ENCODE measurements at regions not wholly inside any gene's neighbourhood (a gene's known extent, or its start where the extent isn't known, plus 50 kb on each side); places are given as distances from the start of the nearest gene placed in this dataset.

- ChIA-PET CTCF (interaction anchor here (1.0 kb wide), 1 partner anchor 130 kb away, joined by 3 read pairs; no protein-coding TSS in a partner anchor), POLR2A (no interaction called here)
- TF ChIP-seq CTCF (IDR thresholded peaks at IDR 0.05; ENCODE audit: insufficient read depth in 1 of 2, low read depth in 1 of 2, low read length in 1 of 2, severe bottlenecking in 1 of 2, unreplicated experiment in 1 of 2) = peak in 1 of 2 experiments; percentile 3
- H3K9me3 Mint-ChIP-seq (ENCODE audit: unreplicated experiment) = no peaks in the 10 kb centered on the region
- H3K4me3 ChIP-seq (ENCODE audit: low read depth, low read length) = no peak overlapping the region
- H3K9me3 ChIP-seq = no peaks in the 10 kb centered on the region
- no peak for DNase-seq
- no peaks in the 10 kb centered on the region for H3K36me3 ChIP-seq (ENCODE audit: control insufficient read depth, insufficient read depth, low read length)
- no peaks in the 10 kb centered on the region for H3K4me1 ChIP-seq
- no peaks in the 10 kb centered on the region for H3K27me3 ChIP-seq (replicated peaks; ENCODE audit: control insufficient read depth, insufficient read depth, low read length)
- no TSS peak for BruUV-seq (replicated peaks)
- no peaks in the 10 kb centered on the region for H3K4me1 Mint-ChIP-seq (ENCODE audit: low read depth, unreplicated experiment)
- intact Hi-C loops (cut with micrococcal nuclease; ENCODE audit: unreplicated experiment) = loop anchor here (1.0 kb wide), 1 partner anchor 132 kb away; no protein-coding TSS in a partner anchor
- H3K27me3 Mint-ChIP-seq (ENCODE audit: insufficient read depth, unreplicated experiment) = peaks cover 4% of the 10 kb centered on the region
- H3K36me3 Mint-ChIP-seq (ENCODE audit: insufficient read depth, unreplicated experiment) = no peaks in the 10 kb centered on the region
- no peak overlapping the region for H3K4me3 Mint-ChIP-seq (ENCODE audit: unreplicated experiment)
- no peak overlapping the region for H3K27ac Mint-ChIP-seq (ENCODE audit: unreplicated experiment)
Observed at GRCh38 chr15:61702224-61703020, 357.8 kb downstream of the VPS13C start.

- DNase-seq = no peak
- no peaks in the 10 kb centered on the region for H3K27me3 ChIP-seq (replicated peaks; ENCODE audit: control insufficient read depth, insufficient read depth, low read length)
- no peaks in the 10 kb centered on the region for H3K4me1 ChIP-seq
- H3K36me3 Mint-ChIP-seq (ENCODE audit: insufficient read depth, unreplicated experiment) = no peaks in the 10 kb centered on the region
- no peaks in the 10 kb centered on the region for H3K9me3 Mint-ChIP-seq (ENCODE audit: unreplicated experiment)
- H3K27ac Mint-ChIP-seq (ENCODE audit: unreplicated experiment) = no peak overlapping the region
- peaks cover 7% of the 10 kb centered on the region for H3K27me3 Mint-ChIP-seq (ENCODE audit: insufficient read depth, unreplicated experiment)
- H3K4me3 Mint-ChIP-seq (ENCODE audit: unreplicated experiment) = no peak overlapping the region
- BruUV-seq (replicated peaks) = no TSS peak
- H3K4me3 ChIP-seq (ENCODE audit: low read depth, low read length) = no peak overlapping the region
- ChIA-PET CTCF (no interaction called here), POLR2A (no interaction called here)
- H3K4me1 Mint-ChIP-seq (ENCODE audit: low read depth, unreplicated experiment) = no peaks in the 10 kb centered on the region
- intact Hi-C loops (cut with micrococcal nuclease; ENCODE audit: unreplicated experiment) = no loop called here
- H3K9me3 ChIP-seq = no peaks in the 10 kb centered on the region
- TF ChIP-seq CTCF (IDR thresholded peaks at IDR 0.05; ENCODE audit: insufficient read depth in 1 of 2, low read depth in 1 of 2, low read length in 1 of 2, severe bottlenecking in 1 of 2, unreplicated experiment in 1 of 2) = no peak
- H3K36me3 ChIP-seq (ENCODE audit: control insufficient read depth, insufficient read depth, low read length) = no peaks in the 10 kb centered on the region
Observed at GRCh38 chr15:61701455-61701854, 358.8 kb downstream of the VPS13C start.

- intact Hi-C loops (cut with micrococcal nuclease; ENCODE audit: unreplicated experiment) = no loop called here
- no peak for TF ChIP-seq CTCF (IDR thresholded peaks at IDR 0.05; ENCODE audit: insufficient read depth in 1 of 2, low read depth in 1 of 2, low read length in 1 of 2, severe bottlenecking in 1 of 2, unreplicated experiment in 1 of 2)
- no peaks in the 10 kb centered on the region for H3K4me1 ChIP-seq
- DNase-seq = no peak
- POLR2A ChIA-PET = no interaction called here
- no peaks in the 10 kb centered on the region for H3K27me3 ChIP-seq (replicated peaks; ENCODE audit: control insufficient read depth, insufficient read depth, low read length)
- H3K4me3 ChIP-seq (ENCODE audit: low read depth, low read length) = no peak overlapping the region
- Mint-ChIP-seq H3K27ac (ENCODE audit: unreplicated experiment) (no peak overlapping the region), H3K36me3 (ENCODE audit: insufficient read depth, unreplicated experiment) (no peaks in the 10 kb centered on the region), H3K4me3 (ENCODE audit: unreplicated experiment) (no peak overlapping the region), H3K9me3 (ENCODE audit: unreplicated experiment) (no peaks in the 10 kb centered on the region), H3K27me3 (ENCODE audit: insufficient read depth, unreplicated experiment) (peaks cover 7% of the 10 kb centered on the region), H3K4me1 (ENCODE audit: low read depth, unreplicated experiment) (no peaks in the 10 kb centered on the region)
- no TSS peak for BruUV-seq (replicated peaks)
- no peaks in the 10 kb centered on the region for H3K36me3 ChIP-seq (ENCODE audit: control insufficient read depth, insufficient read depth, low read length)
- CTCF ChIA-PET = no interaction called here
- H3K9me3 ChIP-seq = no peaks in the 10 kb centered on the region
Observed at GRCh38 chr15:61700803-61701202, 359.4 kb downstream of the VPS13C start.

All from Caco-2 (cell line).